ENCODE measurements at regions not wholly inside any gene's neighbourhood (a gene's known extent, or its start where the extent isn't known, plus 50 kb on each side); places are given as distances from the start of the nearest gene placed in this dataset.

DNA sequence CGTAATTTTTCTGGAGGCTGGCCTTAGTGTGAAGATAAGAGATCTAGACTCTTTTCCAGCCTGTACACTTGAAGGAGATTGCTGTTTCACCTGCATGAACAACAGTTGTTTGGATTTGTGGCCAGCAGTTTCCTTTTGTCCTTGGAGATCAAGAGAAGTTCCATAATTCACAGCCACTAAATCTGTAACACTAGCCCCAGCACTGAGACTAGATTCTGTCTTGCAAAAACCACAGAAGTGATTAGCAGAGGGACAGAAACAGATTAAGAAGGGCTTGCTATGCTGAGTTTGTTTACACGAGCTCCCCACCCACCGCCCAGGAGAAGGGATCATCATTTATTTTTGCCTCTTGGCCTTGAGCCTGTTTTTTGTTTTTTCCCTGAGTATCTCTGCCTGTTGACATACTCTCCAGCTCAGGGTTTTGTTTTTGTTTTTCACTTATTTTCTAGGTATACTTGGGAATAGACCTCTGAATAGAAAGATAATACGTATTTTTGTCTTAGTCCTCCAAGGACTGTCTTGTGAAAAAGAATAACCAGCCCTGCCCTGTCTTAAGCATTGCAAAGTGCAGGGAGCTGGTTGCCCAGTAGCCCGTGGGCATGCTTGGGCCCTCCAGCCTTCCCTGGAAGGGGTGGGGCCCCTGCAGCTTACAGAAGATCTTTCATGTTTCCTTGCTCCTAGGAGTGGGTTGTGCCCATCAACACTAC lies 93.1 kb upstream of the SOX4 start:
- no peak for TF ChIP-seq EZH2phosphoT487 (IDR thresholded peaks at IDR 0.05; ENCODE audit: insufficient read depth, low read depth)
- no peak for TF ChIP-seq EZH2 (IDR thresholded peaks at IDR 0.05; ENCODE audit: insufficient read depth, poor library complexity, severe bottlenecking)

Measured in GM23248 (cell line).